Vagina (tissue), 2 donors: ENCODE measurements at regions not wholly inside any gene's neighbourhood (a gene's known extent, or its start where the extent isn't known, plus 50 kb on each side); places are given as distances from the start of the nearest gene placed in this dataset.

ENCODE experiments used
- DNase-seq, 2 donors: peaks; one replicate each; pipeline ENCODE4 v3.0.0-alpha.2; 2017; ENCODE audit errors: extremely low spot score in 2 of 2
- H3K27ac ChIP-seq: fragments of 200-600 bp; sonication (generic); one replicate; pipeline ENCODE4 v1.5.1; 2019
- H3K27me3 ChIP-seq: fragments of 200-600 bp; sonication (generic); one replicate; pipeline ENCODE4 v1.5.1; 2019
- H3K36me3 ChIP-seq, 2 donors: fragments of 200-600 bp; sonication (generic); one replicate each; pipeline ENCODE4 v1.5.1; 2017 to 2019
- H3K4me1 ChIP-seq: fragments of 200-600 bp; sonication (generic); one replicate; pipeline ENCODE4 v1.5.1; 2019
- H3K4me3 ChIP-seq, 2 donors: fragments of 200-600 bp; sonication (generic); 1 replicate in 1 of 2; 2 replicates in 1 of 2; pipeline ENCODE4 v1.5.1; 2016 to 2019
- H3K9me3 ChIP-seq: fragments of 200-600 bp; sonication (generic); one replicate; pipeline ENCODE4 v1.5.1; 2019
- POLR2A ChIP-seq, 2 donors: fragments of 450-650 bp; IDR thresholded peaks; one replicate each; pipeline ENCODE4 v1.6.1; 2017; ENCODE audit warnings: antibody characterized with exemption in 2 of 2, mild to moderate bottlenecking in 2 of 2, moderate library complexity in 2 of 2
- POLR2AphosphoS5 ChIP-seq, 2 donors: sonication (generic); formaldehyde crosslinking; IDR thresholded peaks; one replicate each; pipeline ENCODE4 v1.9.0; 2017; ENCODE audit warnings: antibody characterized with exemption in 2 of 2, mild to moderate bottlenecking in 2 of 2, low read depth in 1 of 2; ENCODE audit not compliant: insufficient read depth in 1 of 2
- intact Hi-C: fragments of 100-400 bp; cut with DNase I; formaldehyde crosslinking; loops from one replicate; pipeline ENCODE4 v1.15.1; 2023
- TF ChIP-seq, protein P1 (sequence below), 3 experiments: fragments of 450-650 bp in 2 of 3; fragments of 200-600 bp in 1 of 3; sonication (generic) in 1 of 3; IDR thresholded peaks; one replicate each; pipeline ENCODE4 v1.5.1; 2017 to 2019; ENCODE audit warnings: antibody characterized with exemption in 3 of 3, mild to moderate bottlenecking in 2 of 3, moderate library complexity in 2 of 3

DNA sequence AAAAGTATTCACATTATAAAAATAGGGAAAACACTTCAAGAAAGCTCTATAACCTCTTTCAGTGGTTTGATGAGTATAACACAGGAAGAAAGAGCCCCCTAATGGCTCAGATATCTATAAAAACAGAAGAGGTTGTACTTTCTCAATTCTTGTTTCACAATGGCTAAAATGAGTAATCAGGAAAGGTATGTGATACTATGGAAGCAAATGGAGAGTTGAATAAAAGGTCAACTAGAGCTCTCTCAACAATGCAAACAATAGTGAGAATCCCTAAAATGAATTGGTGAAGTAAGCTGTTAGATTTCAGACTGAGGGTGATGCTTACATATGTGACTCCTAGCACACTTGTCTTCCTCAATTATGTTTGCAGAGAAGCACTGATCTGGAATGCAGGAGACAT lies 584.6 kb upstream of the CDH18 start:
- TF ChIP-seq POLR2A (IDR thresholded peaks at IDR 0.05) (no peak), POLR2AphosphoS5 (IDR thresholded peaks at IDR 0.05; ENCODE audit: insufficient read depth in 1 of 2, low read depth in 1 of 2) (no peak)
- TF ChIP-seq, protein P1, sequence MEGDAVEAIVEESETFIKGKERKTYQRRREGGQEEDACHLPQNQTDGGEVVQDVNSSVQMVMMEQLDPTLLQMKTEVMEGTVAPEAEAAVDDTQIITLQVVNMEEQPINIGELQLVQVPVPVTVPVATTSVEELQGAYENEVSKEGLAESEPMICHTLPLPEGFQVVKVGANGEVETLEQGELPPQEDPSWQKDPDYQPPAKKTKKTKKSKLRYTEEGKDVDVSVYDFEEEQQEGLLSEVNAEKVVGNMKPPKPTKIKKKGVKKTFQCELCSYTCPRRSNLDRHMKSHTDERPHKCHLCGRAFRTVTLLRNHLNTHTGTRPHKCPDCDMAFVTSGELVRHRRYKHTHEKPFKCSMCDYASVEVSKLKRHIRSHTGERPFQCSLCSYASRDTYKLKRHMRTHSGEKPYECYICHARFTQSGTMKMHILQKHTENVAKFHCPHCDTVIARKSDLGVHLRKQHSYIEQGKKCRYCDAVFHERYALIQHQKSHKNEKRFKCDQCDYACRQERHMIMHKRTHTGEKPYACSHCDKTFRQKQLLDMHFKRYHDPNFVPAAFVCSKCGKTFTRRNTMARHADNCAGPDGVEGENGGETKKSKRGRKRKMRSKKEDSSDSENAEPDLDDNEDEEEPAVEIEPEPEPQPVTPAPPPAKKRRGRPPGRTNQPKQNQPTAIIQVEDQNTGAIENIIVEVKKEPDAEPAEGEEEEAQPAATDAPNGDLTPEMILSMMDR (IDR thresholded peaks at IDR 0.05) = no peak
- Histone ChIP-seq H3K4me3 (no peak overlapping the region), H3K27me3 (no peaks in the 10 kb centered on the region), H3K36me3 (no peaks in the 10 kb centered on the region), H3K27ac (no peak overlapping the region), H3K4me1 (no peaks in the 10 kb centered on the region), H3K9me3 (no peaks in the 10 kb centered on the region)
- DNase-seq = no peak
- intact Hi-C loops = no loop called here

GRCh38 chr5:20570486-20570885 lies 582.5 kb upstream of the CDH18 start:
- intact Hi-C loops = no loop called here
- H3K36me3 ChIP-seq = no peaks in the 10 kb centered on the region
- H3K4me3 ChIP-seq = no peak overlapping the region
- DNase-seq = no peak
- no peak overlapping the region for H3K27ac ChIP-seq
- H3K27me3 ChIP-seq = no peaks in the 10 kb centered on the region
- H3K4me1 ChIP-seq = no peaks in the 10 kb centered on the region
- no peaks in the 10 kb centered on the region for H3K9me3 ChIP-seq
- TF ChIP-seq, protein P1 (IDR thresholded peaks at IDR 0.05) = no peak

DNA sequence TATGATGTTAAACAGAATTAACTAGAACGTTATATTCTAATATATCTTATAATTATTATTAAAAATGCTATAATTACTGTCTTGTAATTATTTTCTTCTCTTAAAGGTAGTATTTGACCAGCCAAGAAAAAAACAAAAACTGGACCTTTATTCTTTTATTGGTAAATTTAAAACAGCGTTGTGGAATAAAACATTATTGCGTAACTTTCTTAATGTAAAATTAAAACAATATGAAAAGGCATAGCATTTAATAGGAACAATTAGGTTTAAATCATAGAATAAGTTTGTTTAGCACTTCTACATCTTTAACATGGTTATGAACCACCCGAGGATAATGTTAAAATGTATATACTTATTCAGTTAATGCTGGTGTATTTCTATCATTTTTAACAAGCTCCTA lies 574.5 kb upstream of the CDH18 start:
- no peak for DNase-seq
- Histone ChIP-seq H3K4me3 (no peak overlapping the region), H3K36me3 (no peaks in the 10 kb centered on the region), H3K4me1 (no peaks in the 10 kb centered on the region), H3K27me3 (no peaks in the 10 kb centered on the region), H3K27ac (no peak overlapping the region), H3K9me3 (no peaks in the 10 kb centered on the region)
- intact Hi-C loops = no loop called here
- no peak for TF ChIP-seq POLR2A (IDR thresholded peaks at IDR 0.05)
- no peak for TF ChIP-seq POLR2AphosphoS5 (IDR thresholded peaks at IDR 0.05; ENCODE audit: insufficient read depth in 1 of 2, low read depth in 1 of 2)
- TF ChIP-seq, protein P1 (IDR thresholded peaks at IDR 0.05) = no peak

GRCh38 chr5:20559845-20560244 lies 571.8 kb upstream of the CDH18 start:
- H3K36me3 ChIP-seq = no peaks in the 10 kb centered on the region
- H3K4me1 ChIP-seq = no peaks in the 10 kb centered on the region
- H3K9me3 ChIP-seq = no peaks in the 10 kb centered on the region
- TF ChIP-seq POLR2AphosphoS5 (IDR thresholded peaks at IDR 0.05; ENCODE audit: insufficient read depth in 1 of 2, low read depth in 1 of 2) = no peak
- no peak for TF ChIP-seq POLR2A (IDR thresholded peaks at IDR 0.05)
- TF ChIP-seq, protein P1 (IDR thresholded peaks at IDR 0.05) = no peak
- intact Hi-C loops = no loop called here
- no peak overlapping the region for H3K4me3 ChIP-seq
- H3K27ac ChIP-seq = no peak overlapping the region
- DNase-seq = no peak
- no peaks in the 10 kb centered on the region for H3K27me3 ChIP-seq

DNA sequence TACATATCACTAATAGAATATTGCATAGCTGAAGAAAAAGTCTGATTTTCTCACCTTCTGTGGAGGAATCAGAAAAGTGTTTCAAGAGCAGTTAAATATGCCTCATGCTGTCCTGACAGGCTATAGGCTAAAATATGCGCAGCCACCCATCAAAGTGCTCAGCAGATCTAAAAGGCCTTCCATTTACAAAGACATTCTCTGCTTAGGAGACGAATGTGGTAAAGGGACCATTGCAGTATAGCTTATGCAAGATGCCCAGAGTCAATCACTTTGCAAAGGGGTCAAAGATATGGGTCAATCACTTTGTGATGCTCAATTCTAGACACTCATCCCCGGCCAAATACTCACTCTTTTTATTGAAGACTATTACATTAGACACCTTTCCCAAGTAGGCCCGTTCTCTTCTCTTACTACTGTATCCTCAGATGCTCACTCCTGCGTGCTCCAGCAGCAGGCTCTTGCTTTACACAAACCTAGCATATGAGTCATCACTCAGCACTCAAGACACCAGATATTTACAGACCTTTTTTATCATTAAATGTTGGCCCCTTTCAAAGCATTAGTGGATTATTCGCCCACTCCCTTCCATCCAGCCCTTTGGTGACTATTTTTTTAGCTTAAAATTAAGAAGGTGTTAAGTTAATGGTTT lies 568.2 kb upstream of the CDH18 start:
- H3K4me3 ChIP-seq = no peak overlapping the region
- H3K27ac ChIP-seq = no peak overlapping the region
- H3K9me3 ChIP-seq = no peaks in the 10 kb centered on the region
- intact Hi-C loops = no loop called here
- DNase-seq = no peak
- H3K4me1 ChIP-seq = no peaks in the 10 kb centered on the region
- H3K36me3 ChIP-seq = no peaks in the 10 kb centered on the region
- H3K27me3 ChIP-seq = no peaks in the 10 kb centered on the region
- TF ChIP-seq, protein P1 (IDR thresholded peaks at IDR 0.05) = no peak
- no peak for TF ChIP-seq POLR2AphosphoS5 (IDR thresholded peaks at IDR 0.05; ENCODE audit: insufficient read depth in 1 of 2, low read depth in 1 of 2)
- no peak for TF ChIP-seq POLR2A (IDR thresholded peaks at IDR 0.05)
